ENCODE measurements at regions not wholly inside any gene's neighbourhood (a gene's known extent, or its start where the extent isn't known, plus 50 kb on each side); places are given as distances from the start of the nearest gene placed in this dataset.

DNA sequence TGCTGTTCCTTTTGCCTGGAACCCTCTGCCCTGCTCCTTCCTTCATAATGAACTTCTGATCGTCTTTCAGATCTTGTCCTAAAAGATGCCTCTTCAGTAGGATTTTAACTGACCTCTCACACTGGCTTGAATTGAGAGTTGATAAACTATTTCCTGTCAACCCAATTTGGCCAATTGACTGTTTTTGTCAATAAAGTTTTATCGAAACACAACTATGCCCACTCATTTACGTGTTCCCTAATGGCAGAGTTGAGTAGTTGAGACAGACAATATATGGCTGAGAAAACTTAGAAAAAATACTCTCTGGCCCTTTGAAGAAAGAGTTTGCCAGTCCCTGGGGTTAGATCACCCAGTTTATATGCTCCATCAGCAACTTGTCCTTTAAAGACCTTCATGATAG lies 171.7 kb upstream of the TBX3 start:
- Histone ChIP-seq H3K9ac (no peak overlapping the region), H3K4me3 (no peak overlapping the region), H4K20me1 (no peaks in the 10 kb centered on the region), H3K27ac (no peak overlapping the region), H3K36me3 (no peaks in the 10 kb centered on the region), H3K27me3 (no peaks in the 10 kb centered on the region), H3K4me2 (no peak overlapping the region), H3K4me1 (peaks cover 16% of the 10 kb centered on the region; the same call in 1 of the 2 replicates), H3K9me3 (peaks cover 13% of the 10 kb centered on the region)
- no peak for TF ChIP-seq Cebpa-rat (IDR thresholded peaks at IDR 0.05)

DNA sequence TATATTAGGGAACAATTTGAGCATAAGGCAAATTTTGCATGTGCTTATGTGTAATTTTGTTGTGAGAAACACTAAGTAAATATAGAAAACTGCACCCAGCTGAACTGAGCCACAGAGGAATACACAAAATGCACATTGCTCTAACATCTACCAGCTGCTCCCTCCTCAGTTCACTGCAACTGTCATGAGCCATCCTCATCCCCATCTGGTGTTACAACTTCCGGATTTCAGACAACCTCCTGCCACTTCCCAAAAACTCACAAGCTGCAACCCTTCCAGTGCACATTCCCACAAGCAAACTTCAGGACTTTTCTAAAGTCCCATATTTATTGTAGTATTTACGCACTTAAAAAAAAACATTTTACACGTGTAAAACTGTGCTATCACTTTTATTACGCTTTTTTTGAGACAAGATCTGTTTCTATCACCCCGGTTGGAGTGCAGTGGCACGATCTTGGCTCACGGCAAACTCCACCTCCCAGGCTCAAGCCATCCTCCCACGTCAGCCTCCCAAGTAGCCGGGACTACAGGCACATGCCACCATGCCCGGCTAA lies 169.1 kb upstream of the TBX3 start:
- H3K36me3 ChIP-seq: no peaks in the 10 kb centered on the region
- H3K27ac ChIP-seq: no peak overlapping the region
- H3K4me3 ChIP-seq: no peak overlapping the region
- no peak overlapping the region for H3K4me2 ChIP-seq
- no peak for TF ChIP-seq Cebpa-rat (IDR thresholded peaks at IDR 0.05)
- H3K9ac ChIP-seq: no peak overlapping the region
- H3K4me1 ChIP-seq: peaks cover 19% of the 10 kb centered on the region; the same call in 1 of the 2 replicates
- no peaks in the 10 kb centered on the region for H4K20me1 ChIP-seq
- peaks cover 13% of the 10 kb centered on the region for H3K9me3 ChIP-seq
- no peaks in the 10 kb centered on the region for H3K27me3 ChIP-seq

DNA sequence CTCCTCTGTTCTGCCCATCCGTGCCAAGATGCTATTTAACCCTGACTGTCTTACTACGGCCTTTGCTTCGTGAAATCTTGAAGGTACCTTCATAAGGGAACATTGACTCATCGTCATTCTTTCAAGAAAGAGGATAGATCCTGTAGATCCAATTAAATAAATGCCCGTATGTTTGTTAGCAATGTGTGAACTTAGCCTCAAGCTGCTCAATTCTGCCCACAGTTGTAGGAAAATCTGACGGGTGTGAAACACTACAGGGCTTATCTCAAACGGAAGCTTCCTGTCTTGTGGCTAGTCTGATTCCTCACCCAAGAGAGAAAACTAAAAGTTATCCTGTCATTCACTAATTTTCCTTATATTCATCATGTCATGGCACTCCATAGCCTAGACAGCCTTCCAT lies 168.0 kb upstream of the TBX3 start:
- no peaks in the 10 kb centered on the region for H4K20me1 ChIP-seq
- 0 out of 2 replicates have a peak overlapping the region, but pooled peaks have one; percentile 5 for H3K4me2 ChIP-seq

DNA sequence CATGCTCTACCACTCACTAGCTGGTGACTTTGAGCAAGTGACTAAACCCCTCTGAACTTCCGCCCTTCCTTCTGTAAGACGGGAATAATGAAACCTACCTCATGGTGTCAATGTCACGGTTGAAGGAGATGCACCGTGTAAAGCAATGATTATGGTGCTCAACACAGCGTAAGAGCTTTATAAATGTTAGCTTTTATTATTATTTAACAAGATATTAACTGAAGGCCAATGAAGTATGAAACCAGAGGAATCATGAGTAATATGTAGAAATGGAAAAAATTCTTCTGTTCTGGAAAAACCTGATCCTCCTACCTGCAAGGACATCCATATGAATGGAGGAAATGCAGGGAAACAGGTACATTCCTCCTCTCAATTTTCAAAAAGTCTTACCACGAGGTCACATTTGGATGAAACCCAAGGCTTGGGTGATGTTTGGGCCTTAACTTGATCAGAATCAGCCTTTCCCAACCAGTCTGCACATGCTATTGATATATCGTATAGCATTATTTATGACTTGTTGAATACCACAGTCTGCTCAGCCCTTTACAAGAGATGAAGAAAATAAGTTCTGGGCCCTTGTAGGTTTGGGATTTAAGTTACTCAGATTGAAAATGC lies 166.8 kb upstream of the TBX3 start:
- Histone ChIP-seq H3K4me2 (no peak overlapping the region), H4K20me1 (no peaks in the 10 kb centered on the region), H3K27ac (no peak overlapping the region), H3K4me3 (no peak overlapping the region), H3K9ac (no peak overlapping the region), H3K36me3 (no peaks in the 10 kb centered on the region), H3K27me3 (no peaks in the 10 kb centered on the region), H3K9me3 (peaks cover 13% of the 10 kb centered on the region), H3K4me1 (peaks cover 19% of the 10 kb centered on the region; the same call in 1 of the 2 replicates)
- TF ChIP-seq Cebpa-rat (IDR thresholded peaks at IDR 0.05): no peak

More for the DNA sequence above, 168.0 kb upstream of the TBX3 start:
- Histone ChIP-seq H3K4me3 (no peak overlapping the region), H3K36me3 (no peaks in the 10 kb centered on the region), H3K9me3 (peaks cover 13% of the 10 kb centered on the region), H3K4me1 (peaks cover 19% of the 10 kb centered on the region; the same call in 1 of the 2 replicates), H3K27ac (no peak overlapping the region), H3K27me3 (no peaks in the 10 kb centered on the region), H3K9ac (no peak overlapping the region)
- no peak for TF ChIP-seq Cebpa-rat (IDR thresholded peaks at IDR 0.05)

DNA sequence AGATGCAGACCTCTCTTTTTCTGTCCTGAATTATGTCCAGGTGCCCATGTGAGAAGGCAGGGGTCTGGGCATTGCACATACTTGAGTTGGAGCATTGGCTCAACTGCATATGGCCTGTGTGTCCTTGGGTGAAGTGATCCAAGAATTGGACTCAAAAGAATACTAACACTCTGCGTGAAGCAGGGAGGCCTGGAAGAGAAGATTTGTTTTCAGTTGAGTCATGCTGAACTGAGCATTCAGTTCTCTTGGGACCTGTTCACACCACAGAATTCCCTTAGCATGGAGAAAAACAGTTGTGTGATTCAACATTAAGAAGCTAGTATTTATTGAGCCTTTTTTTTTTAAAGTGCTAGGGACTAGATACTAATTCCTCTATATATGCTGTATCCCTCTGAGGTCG lies 164.7 kb upstream of the TBX3 start:
- Histone ChIP-seq H3K27ac (no peak overlapping the region), H3K27me3 (no peaks in the 10 kb centered on the region), H4K20me1 (no peaks in the 10 kb centered on the region), H3K4me1 (peaks cover 19% of the 10 kb centered on the region; the same call in 1 of the 2 replicates), H3K9ac (no peak overlapping the region), H3K4me2 (0 out of 2 replicates have a peak overlapping the region, but pooled peaks have one; percentile 8), H3K9me3 (no peaks in the 10 kb centered on the region), H3K4me3 (no peak overlapping the region), H3K36me3 (no peaks in the 10 kb centered on the region)
- TF ChIP-seq Cebpa-rat (IDR thresholded peaks at IDR 0.05): no peak

DNA sequence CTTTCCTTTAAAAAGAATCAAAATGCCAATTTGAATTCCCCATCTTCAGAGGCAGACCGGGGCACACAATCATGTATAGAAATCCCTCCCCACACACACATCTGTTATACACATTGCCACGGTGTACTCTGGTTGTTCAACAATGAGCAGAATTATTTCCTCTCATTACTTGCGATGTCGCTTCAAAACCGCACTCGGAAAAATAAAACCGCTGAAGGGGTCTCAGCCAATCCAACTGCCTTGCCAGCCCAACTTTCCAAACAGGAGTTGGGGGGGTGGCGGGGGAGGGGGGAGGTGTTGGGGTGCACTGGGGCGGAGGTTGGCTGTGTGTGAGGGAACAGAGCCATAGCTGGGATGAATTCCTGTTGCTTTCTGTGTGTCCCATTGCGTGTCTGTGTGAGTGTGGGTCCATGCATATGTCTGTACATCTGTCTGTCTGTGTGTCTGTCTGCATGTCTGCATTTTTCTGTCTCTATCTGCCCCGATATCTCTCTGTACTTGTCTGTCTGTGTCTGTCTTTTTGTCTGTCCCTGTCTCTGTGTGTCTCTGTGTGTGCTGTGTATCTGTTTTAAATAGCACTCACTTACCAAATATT lies 163.6 kb upstream of the TBX3 start:
- no peaks in the 10 kb centered on the region for H3K9me3 ChIP-seq
- no peak overlapping the region for H3K4me3 ChIP-seq
- no peak overlapping the region for H3K4me2 ChIP-seq
- no peak for TF ChIP-seq Cebpa-rat (IDR thresholded peaks at IDR 0.05)
- no peak overlapping the region for H3K27ac ChIP-seq
- H3K4me1 ChIP-seq: peaks cover 14% of the 10 kb centered on the region; the same call in 1 of the 2 replicates
- no peak overlapping the region for H3K9ac ChIP-seq
- H3K27me3 ChIP-seq: no peaks in the 10 kb centered on the region
- no peaks in the 10 kb centered on the region for H4K20me1 ChIP-seq
- no peaks in the 10 kb centered on the region for H3K36me3 ChIP-seq

DNA sequence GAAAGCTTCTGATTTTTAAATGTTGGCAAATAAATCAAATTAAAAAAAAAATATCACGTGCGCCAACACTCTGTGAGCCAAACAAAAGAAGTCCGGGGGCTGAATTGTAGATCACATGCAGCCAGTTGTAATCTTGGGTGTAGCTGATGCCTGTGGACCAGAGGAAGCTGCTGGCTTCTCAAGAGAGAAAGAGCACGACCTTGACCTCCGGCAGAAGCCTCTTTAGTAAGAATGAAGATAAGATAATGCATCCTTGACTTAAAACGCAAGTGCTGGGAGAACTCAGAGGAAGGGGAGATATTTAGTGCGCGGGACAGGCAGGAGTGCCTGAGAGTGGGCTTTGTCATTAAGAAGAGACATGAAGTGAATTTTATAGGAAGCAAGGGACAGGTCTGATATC lies 162.8 kb upstream of the TBX3 start:
- H4K20me1 ChIP-seq: no peaks in the 10 kb centered on the region
- H3K9ac ChIP-seq: no peak overlapping the region
- H3K4me3 ChIP-seq: no peak overlapping the region
- H3K27ac ChIP-seq: no peak overlapping the region
- H3K4me2 ChIP-seq: no peak overlapping the region
- H3K4me1 ChIP-seq: peaks cover 6% of the 10 kb centered on the region; the same call in 1 of the 2 replicates
- no peaks in the 10 kb centered on the region for H3K9me3 ChIP-seq
- no peaks in the 10 kb centered on the region for H3K27me3 ChIP-seq
- no peaks in the 10 kb centered on the region for H3K36me3 ChIP-seq
- TF ChIP-seq Cebpa-rat (IDR thresholded peaks at IDR 0.05): no peak

DNA sequence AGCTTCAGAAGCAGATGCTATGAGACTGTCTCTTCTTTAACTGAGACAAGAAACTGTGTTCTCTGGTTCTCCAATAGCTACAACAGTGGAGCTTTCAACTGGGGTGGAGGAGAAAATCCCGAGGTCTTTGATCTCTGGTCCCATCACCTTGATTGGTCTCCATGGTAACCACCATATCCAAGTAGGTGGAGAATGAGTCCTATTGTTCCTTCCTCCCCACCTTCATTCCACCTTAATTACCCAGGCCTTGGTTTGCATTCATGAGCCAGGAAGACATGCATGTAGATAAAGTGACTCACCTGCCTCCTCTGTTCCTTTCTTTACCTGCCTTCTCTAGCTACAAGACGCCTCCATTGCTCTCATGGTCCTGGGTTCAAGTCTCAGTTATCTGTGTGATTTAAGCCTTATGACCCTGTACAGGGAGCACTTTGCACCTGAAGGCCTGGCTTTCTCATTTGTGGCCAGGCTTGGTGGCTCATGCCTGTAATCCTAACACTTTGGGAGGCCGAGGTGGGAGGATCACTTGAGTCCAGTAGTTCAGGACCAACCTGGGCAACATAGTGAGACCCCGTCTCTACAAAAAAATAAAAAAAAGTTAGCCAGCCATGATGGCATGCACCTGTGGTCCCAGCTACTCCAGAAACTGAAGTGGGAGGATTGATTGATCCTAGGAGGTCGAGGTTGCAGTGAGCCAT lies 157.7 kb upstream of the TBX3 start:
- Histone ChIP-seq H3K9me3 (no peaks in the 10 kb centered on the region), H3K4me2 (no peak overlapping the region), H3K27ac (no peak overlapping the region), H3K36me3 (no peaks in the 10 kb centered on the region), H3K9ac (no peak overlapping the region), H4K20me1 (no peaks in the 10 kb centered on the region), H3K27me3 (no peaks in the 10 kb centered on the region), H3K4me3 (no peak overlapping the region), H3K4me1 (no peaks in the 10 kb centered on the region)
- TF ChIP-seq Cebpa-rat (IDR thresholded peaks at IDR 0.05): no peak

DNA sequence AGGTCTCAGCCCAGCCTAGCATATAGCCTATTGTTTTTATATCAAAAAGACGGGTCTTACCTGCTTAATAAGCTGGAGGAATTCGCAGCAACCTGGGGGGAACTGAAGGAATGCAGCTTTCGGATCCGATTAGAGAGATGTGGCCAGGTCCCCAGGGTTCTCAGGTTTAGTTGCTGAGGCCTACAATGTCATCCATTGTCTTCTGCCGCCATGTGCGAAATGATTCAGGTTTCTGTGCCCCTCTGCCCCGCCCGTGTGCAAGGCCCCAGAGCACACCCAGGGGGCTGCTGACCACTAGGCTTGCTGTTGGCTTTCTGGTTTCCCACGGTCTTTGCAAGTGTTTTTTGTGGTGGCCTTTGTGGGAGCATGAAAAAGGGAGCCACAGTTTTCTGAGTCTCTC lies 154.5 kb upstream of the TBX3 start:
- no peak overlapping the region for H3K4me3 ChIP-seq
- H3K9ac ChIP-seq: no peak overlapping the region
- TF ChIP-seq Cebpa-rat (IDR thresholded peaks at IDR 0.05): no peak
- no peaks in the 10 kb centered on the region for H3K36me3 ChIP-seq
- no peak overlapping the region for H3K27ac ChIP-seq
- H3K9me3 ChIP-seq: peaks cover 9% of the 10 kb centered on the region
- no peaks in the 10 kb centered on the region for H3K27me3 ChIP-seq
- H3K4me1 ChIP-seq: no peaks in the 10 kb centered on the region
- no peak overlapping the region for H3K4me2 ChIP-seq
- H4K20me1 ChIP-seq: no peaks in the 10 kb centered on the region

DNA sequence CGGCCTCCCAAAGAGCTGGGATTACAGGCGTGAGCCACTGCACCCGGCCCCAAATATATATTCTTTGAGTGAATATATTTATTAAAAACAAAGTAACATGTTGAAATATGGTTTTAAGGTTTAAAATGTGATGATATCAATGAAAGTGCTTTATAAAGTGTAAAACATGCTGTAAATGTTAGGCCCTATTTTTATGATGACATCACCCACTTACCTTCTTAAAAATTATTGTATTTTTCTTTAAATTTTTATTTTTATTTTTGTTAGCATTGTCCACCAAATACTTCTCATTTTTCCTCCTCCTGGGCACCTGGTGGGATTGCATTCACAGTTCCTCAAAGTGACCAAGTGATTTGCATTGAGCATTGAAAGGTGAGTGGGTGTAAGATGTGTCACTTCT lies 152.6 kb upstream of the TBX3 start:
- H3K4me2 ChIP-seq: no peak overlapping the region
- H3K4me1 ChIP-seq: no peaks in the 10 kb centered on the region
- no peak overlapping the region for H3K4me3 ChIP-seq
- no peaks in the 10 kb centered on the region for H4K20me1 ChIP-seq
- H3K9ac ChIP-seq: no peak overlapping the region
- no peak for TF ChIP-seq Cebpa-rat (IDR thresholded peaks at IDR 0.05)
- peaks cover 9% of the 10 kb centered on the region for H3K9me3 ChIP-seq
- H3K27me3 ChIP-seq: no peaks in the 10 kb centered on the region
- H3K27ac ChIP-seq: no peak overlapping the region
- H3K36me3 ChIP-seq: no peaks in the 10 kb centered on the region

Measured in BLaER1 (cell line).